CD14-positive monocyte (primary cell): ENCODE measurements at regions not wholly inside any gene's neighbourhood (a gene's known extent, or its start where the extent isn't known, plus 50 kb on each side); places are given as distances from the start of the nearest gene placed in this dataset.

Experiments used
- DNase-seq, 3 donors: peaks; one replicate each; pipeline ENCODE4 v3.0.0-alpha.2; 2011 to 2022
- H2AFZ ChIP-seq: 2 replicates; pipeline ENCODE4 v1.6.0; 2012; ENCODE audit warnings: mild to moderate bottlenecking, low read depth, low read length, inconsistent platforms; ENCODE audit not compliant: insufficient read depth, poor library complexity, severe bottlenecking
- H3K27ac ChIP-seq, 2 donors: 1 replicate in 1 of 2; 2 replicates in 1 of 2; pipeline ENCODE4 v1.5.1; 2012 to 2013; ENCODE audit warnings: low read length in 2 of 2, control low read depth in 1 of 2, inconsistent platforms in 1 of 2, low read depth in 1 of 2, mild to moderate bottlenecking in 1 of 2
- H3K27me3 ChIP-seq, 2 donors: one replicate each; pipeline versions ENCODE4 v1.6.0 to v1.6.1; 2011 to 2013; ENCODE audit warnings: low read length in 2 of 2; ENCODE audit not compliant: control insufficient read depth in 2 of 2, insufficient read depth in 2 of 2
- H3K36me3 ChIP-seq, 2 donors: replicated peaks in 1 of 2; 1 replicate in 1 of 2; 2 replicates in 1 of 2; pipeline versions ENCODE4 v1.5.1 to v1.6.1; 2012 to 2013; ENCODE audit warnings: low read length in 2 of 2, control low read depth in 1 of 2, inconsistent platforms in 1 of 2, mild to moderate bottlenecking in 1 of 2; ENCODE audit not compliant: insufficient read depth in 2 of 2, control insufficient read depth in 1 of 2
- H3K4me1 ChIP-seq, 2 donors: 1 replicate in 1 of 2; 2 replicates in 1 of 2; pipeline versions ENCODE4 v1.5.1 to v1.6.1; 2012 to 2013; ENCODE audit warnings: low read length in 2 of 2, control low read depth in 1 of 2, inconsistent platforms in 1 of 2, mild to moderate bottlenecking in 1 of 2, moderate library complexity in 1 of 2; ENCODE audit not compliant: insufficient read depth in 2 of 2, control insufficient read depth in 1 of 2
- H3K4me2 ChIP-seq: replicated peaks from 2 replicates; pipeline ENCODE3; 2012; ENCODE audit warnings: low read length, moderate library complexity, mild to moderate bottlenecking; ENCODE audit not compliant: poor library complexity, severe bottlenecking; ENCODE audit errors: extremely low read depth
- H3K4me3 ChIP-seq, 3 experiments: fragments of 200-600 bp in 1 of 3; sonication (generic) in 1 of 3; replicated peaks in 1 of 3; 1 replicate in 2 of 3; 2 replicates in 1 of 3; pipeline ENCODE4 v1.5.1; 2011 to 2013; ENCODE audit warnings: low read length in 3 of 3, mild to moderate bottlenecking in 3 of 3, control low read depth in 2 of 3, low read depth in 2 of 3, inconsistent platforms in 1 of 3, moderate library complexity in 1 of 3
- H3K79me2 ChIP-seq: 2 replicates; pipeline ENCODE4 v1.6.0; 2012; ENCODE audit warnings: mild to moderate bottlenecking, control low read depth, inconsistent platforms, low read length, moderate library complexity; ENCODE audit not compliant: insufficient read depth
- H3K9ac ChIP-seq: 2 replicates; pipeline ENCODE4 v1.6.0; 2017; ENCODE audit warnings: low read length, mild to moderate bottlenecking; ENCODE audit not compliant: insufficient read depth, poor library complexity, severe bottlenecking
- H3K9me3 ChIP-seq, 2 donors: replicated peaks in 1 of 2; 1 replicate in 1 of 2; 2 replicates in 1 of 2; pipeline versions ENCODE4 v1.5.1 to v1.6.1; 2012 to 2013; ENCODE audit warnings: low read length in 2 of 2, control low read depth in 1 of 2; ENCODE audit not compliant: control insufficient read depth in 1 of 2, insufficient read depth in 1 of 2
- H4K20me1 ChIP-seq: 2 replicates; pipeline ENCODE4 v1.6.0; 2012; ENCODE audit warnings: mild to moderate bottlenecking, low read length, control low read depth, moderate library complexity; ENCODE audit not compliant: insufficient read depth
- H3K27ac Mint-ChIP-seq, 7 donors: one replicate each; pipeline ENCODE4 v1.8.0; 2020; ENCODE audit warnings: mild to moderate bottlenecking in 7 of 7, mixed read lengths in 7 of 7, moderate library complexity in 6 of 7, inconsistent platforms in 2 of 7
- H3K27me3 Mint-ChIP-seq, 3 donors: one replicate each; pipeline ENCODE4 v1.8.0; 2021 to 2022; ENCODE audit warnings: low read depth in 3 of 3, mild to moderate bottlenecking in 3 of 3, mixed read lengths in 3 of 3, moderate library complexity in 3 of 3, inconsistent platforms in 1 of 3
- H3K36me3 Mint-ChIP-seq, 2 donors: one replicate each; pipeline ENCODE4 v1.8.0; 2020; ENCODE audit warnings: mixed read lengths in 2 of 2, inconsistent platforms in 1 of 2, mild to moderate bottlenecking in 1 of 2
- H3K4me1 Mint-ChIP-seq: one replicate; pipeline ENCODE4 v1.8.0; 2020; ENCODE audit warnings: mild to moderate bottlenecking, mixed read lengths
- H3K4me3 Mint-ChIP-seq, 2 donors: one replicate each; pipeline ENCODE4 v1.8.0; 2020; ENCODE audit warnings: mild to moderate bottlenecking in 2 of 2, mixed read lengths in 2 of 2, moderate library complexity in 1 of 2
- H3K9me3 Mint-ChIP-seq, 7 donors: one replicate each; pipeline ENCODE4 v1.8.0; 2020 to 2022; ENCODE audit warnings: mixed read lengths in 7 of 7, mild to moderate bottlenecking in 6 of 7, moderate library complexity in 6 of 7, inconsistent platforms in 2 of 7
- WGBS: methylation state at CpG from one replicate; pipeline ENCODE4 v1.1.5; 2013; ENCODE audit warnings: missing lambda C conversion rate; ENCODE audit not compliant: insufficient coverage; 5-methylcytosine and 5-hydroxymethylcytosine counted together
- intact Hi-C, 2 donors: fragments of 100-400 bp; cut with micrococcal nuclease; formaldehyde crosslinking; loops; one replicate each; pipeline versions ENCODE4 v1.15.0 to v1.15.1; 2023
- TF ChIP-seq, protein P1 (sequence below): fragments of 200-600 bp; IDR thresholded peaks from one replicate; pipeline ENCODE4 v1.8.0; 2022; ENCODE audit warnings: antibody characterized with exemption, mild to moderate bottlenecking

DNA sequence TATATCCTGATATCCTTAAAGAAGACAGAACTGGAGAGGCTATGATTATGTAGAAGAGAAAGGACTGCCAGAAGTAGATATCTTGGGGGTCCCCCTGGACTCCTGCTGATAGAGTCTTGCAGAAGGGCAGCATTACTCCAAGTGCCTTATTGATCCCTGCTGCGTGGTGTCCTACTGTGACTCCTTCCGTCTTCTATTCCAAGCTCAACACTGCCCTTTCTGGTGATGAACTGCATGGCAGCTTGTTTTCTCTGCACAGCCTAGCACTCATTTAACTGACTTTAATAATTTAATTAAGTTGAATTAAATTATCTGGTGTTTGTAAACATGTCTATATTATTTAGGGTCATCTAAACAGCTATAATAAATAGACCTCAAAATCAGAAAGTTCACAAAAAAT, 194.1 kb upstream of the DSEL start:
- Histone ChIP-seq H3K4me1 (no peaks in the 10 kb centered on the region), H3K4me2 (no peak overlapping the region), H4K20me1 (no peaks in the 10 kb centered on the region), H2AFZ (no peak overlapping the region), H3K4me3 (no peak overlapping the region), H3K27ac (no peak overlapping the region), H3K27me3 (no peaks in the 10 kb centered on the region), H3K9me3 (no peaks in the 10 kb centered on the region), H3K9ac (no peak overlapping the region), H3K79me2 (no peaks in the 10 kb centered on the region), H3K36me3 (no peaks in the 10 kb centered on the region)
- Mint-ChIP-seq H3K27me3 (peaks cover 0 to 2% (median 1%) of the 10 kb centered on the region in 3 donors), H3K36me3 (no peaks in the 10 kb centered on the region), H3K27ac (no peak overlapping the region), H3K9me3 (no peaks in the 10 kb centered on the region), H3K4me1 (no peaks in the 10 kb centered on the region), H3K4me3 (no peak overlapping the region)
- intact Hi-C loops = no loop called here
- TF ChIP-seq, protein P1, sequence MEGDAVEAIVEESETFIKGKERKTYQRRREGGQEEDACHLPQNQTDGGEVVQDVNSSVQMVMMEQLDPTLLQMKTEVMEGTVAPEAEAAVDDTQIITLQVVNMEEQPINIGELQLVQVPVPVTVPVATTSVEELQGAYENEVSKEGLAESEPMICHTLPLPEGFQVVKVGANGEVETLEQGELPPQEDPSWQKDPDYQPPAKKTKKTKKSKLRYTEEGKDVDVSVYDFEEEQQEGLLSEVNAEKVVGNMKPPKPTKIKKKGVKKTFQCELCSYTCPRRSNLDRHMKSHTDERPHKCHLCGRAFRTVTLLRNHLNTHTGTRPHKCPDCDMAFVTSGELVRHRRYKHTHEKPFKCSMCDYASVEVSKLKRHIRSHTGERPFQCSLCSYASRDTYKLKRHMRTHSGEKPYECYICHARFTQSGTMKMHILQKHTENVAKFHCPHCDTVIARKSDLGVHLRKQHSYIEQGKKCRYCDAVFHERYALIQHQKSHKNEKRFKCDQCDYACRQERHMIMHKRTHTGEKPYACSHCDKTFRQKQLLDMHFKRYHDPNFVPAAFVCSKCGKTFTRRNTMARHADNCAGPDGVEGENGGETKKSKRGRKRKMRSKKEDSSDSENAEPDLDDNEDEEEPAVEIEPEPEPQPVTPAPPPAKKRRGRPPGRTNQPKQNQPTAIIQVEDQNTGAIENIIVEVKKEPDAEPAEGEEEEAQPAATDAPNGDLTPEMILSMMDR = no peak
- 17% methylated on average over 1 of the region's 2 CpGs for WGBS
- DNase-seq = no peak

DNA sequence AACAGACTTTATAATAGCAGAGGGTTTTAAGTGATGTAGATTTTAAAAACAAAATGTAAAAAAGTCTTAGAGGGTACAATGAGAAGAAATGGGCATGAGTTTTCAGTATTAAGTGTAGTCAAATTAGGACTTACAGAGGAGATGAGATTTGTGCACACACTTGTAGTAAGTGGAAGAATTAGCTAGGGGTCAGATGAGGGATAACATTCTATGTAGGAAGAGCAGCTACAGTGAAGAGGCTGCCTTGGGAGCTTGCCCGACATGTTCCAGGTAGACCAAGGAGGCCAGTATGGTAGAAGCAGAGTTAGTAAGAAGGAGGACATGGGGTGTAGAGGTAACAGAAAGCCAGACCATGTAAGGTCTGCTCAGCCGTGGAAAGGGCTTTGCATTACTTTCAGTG, 189.2 kb upstream of the DSEL start:
- no peaks in the 10 kb centered on the region for H3K4me1 ChIP-seq
- H3K27me3 ChIP-seq = no peaks in the 10 kb centered on the region
- Mint-ChIP-seq H3K27ac (no peak overlapping the region), H3K4me3 (no peak overlapping the region), H3K36me3 (no peaks in the 10 kb centered on the region), H3K4me1 (no peaks in the 10 kb centered on the region), H3K27me3 (peaks cover 0 to 2% (median 1%) of the 10 kb centered on the region in 3 donors), H3K9me3 (no peaks in the 10 kb centered on the region)
- 70% methylated on average over 2 of the region's 2 CpGs for WGBS
- intact Hi-C loops = no loop called here
- H3K79me2 ChIP-seq = no peaks in the 10 kb centered on the region
- no peaks in the 10 kb centered on the region for H4K20me1 ChIP-seq
- H3K36me3 ChIP-seq = no peaks in the 10 kb centered on the region
- H3K4me2 ChIP-seq = no peak overlapping the region
- H2AFZ ChIP-seq = no peak overlapping the region
- no peaks in the 10 kb centered on the region for H3K9me3 ChIP-seq
- no peak overlapping the region for H3K4me3 ChIP-seq
- TF ChIP-seq, protein P1 = no peak
- H3K27ac ChIP-seq = no peak overlapping the region
- H3K9ac ChIP-seq = no peak overlapping the region
- no peak for DNase-seq
